ENCODE measurements at regions not wholly inside any gene's neighbourhood (a gene's known extent, or its start where the extent isn't known, plus 50 kb on each side); places are given as distances from the start of the nearest gene placed in this dataset.

DNA sequence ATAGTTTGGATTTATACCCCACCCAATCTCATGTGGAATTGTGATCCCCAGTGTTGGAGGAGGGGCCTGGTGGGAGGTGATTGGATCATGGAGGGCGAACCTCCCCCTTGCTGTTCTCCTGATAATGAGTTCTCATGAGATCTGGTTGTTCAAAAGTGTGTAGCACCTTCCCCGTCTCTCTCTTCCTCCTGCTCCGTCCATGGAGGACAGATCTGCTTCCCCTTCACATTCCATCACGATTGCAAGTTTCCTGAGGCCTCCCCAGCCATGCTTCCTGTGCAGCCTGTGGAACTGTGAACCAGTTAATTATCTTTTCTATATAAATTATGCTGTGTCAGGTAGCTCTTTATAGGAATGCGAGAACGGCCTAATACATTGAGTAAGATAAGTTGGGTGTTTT lies 518.8 kb upstream of the LCORL start:
- no CpG with 5 or more reads among the region's 6 CpGs for WGBS (ENCODE audit: insufficient coverage)
- no peak overlapping the region for H3K4me3 Mint-ChIP-seq
- intact Hi-C loops (cut with micrococcal nuclease) = no loop called here

DNA sequence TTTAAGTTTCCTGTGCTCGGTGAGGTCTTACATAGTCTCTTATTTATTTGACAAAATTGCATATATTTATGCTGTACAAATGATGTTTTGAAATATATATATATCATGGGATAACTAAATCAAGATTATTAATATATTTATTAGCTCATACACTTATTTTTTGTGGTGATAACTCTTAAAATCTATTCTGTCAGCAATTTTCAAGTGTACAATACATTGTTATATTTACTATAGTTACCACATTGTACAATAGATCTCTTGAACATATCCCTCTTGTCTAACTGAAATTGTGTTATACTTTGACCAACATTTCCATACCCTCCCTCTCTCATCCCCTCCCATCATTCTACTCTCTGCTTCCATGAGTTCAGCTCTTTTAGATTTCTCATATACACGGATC lies 516.6 kb upstream of the LCORL start:
- no peaks in the 10 kb centered on the region for H3K36me3 ChIP-seq (replicated peaks in 1 of 2; ENCODE audit: control insufficient read depth in 1 of 2, insufficient read depth in 2 of 2, low read length in 2 of 2)
- H3K4me3 Mint-ChIP-seq = no peak overlapping the region
- H3K27ac Mint-ChIP-seq = no peak overlapping the region
- no peak overlapping the region for H3K4me2 ChIP-seq (replicated peaks; ENCODE audit: extremely low read depth, low read length, poor library complexity, severe bottlenecking)
- WGBS (ENCODE audit: insufficient coverage) = no CpG with 5 or more reads among the region's 2 CpGs
- no peak overlapping the region for H3K4me3 ChIP-seq (replicated peaks in 1 of 3; ENCODE audit: low read depth in 2 of 3, low read length in 3 of 3)
- no peak for DNase-seq
- H4K20me1 ChIP-seq (ENCODE audit: insufficient read depth, low read length) = no peaks in the 10 kb centered on the region
- no peak overlapping the region for H3K27ac ChIP-seq (ENCODE audit: low read depth in 1 of 2, low read length in 2 of 2)
- H3K4me1 Mint-ChIP-seq = no peaks in the 10 kb centered on the region
- no peaks in the 10 kb centered on the region for H3K36me3 Mint-ChIP-seq
- intact Hi-C loops (cut with micrococcal nuclease) = no loop called here
- H3K79me2 ChIP-seq (ENCODE audit: insufficient read depth, low read length) = no peaks in the 10 kb centered on the region
- no peak overlapping the region for H3K9ac ChIP-seq (ENCODE audit: insufficient read depth, low read length, poor library complexity, severe bottlenecking)
- H3K9me3 Mint-ChIP-seq = peaks cover 0 to 4% (median 3%) of the 10 kb centered on the region in 7 donors
- TF ChIP-seq, protein P1, sequence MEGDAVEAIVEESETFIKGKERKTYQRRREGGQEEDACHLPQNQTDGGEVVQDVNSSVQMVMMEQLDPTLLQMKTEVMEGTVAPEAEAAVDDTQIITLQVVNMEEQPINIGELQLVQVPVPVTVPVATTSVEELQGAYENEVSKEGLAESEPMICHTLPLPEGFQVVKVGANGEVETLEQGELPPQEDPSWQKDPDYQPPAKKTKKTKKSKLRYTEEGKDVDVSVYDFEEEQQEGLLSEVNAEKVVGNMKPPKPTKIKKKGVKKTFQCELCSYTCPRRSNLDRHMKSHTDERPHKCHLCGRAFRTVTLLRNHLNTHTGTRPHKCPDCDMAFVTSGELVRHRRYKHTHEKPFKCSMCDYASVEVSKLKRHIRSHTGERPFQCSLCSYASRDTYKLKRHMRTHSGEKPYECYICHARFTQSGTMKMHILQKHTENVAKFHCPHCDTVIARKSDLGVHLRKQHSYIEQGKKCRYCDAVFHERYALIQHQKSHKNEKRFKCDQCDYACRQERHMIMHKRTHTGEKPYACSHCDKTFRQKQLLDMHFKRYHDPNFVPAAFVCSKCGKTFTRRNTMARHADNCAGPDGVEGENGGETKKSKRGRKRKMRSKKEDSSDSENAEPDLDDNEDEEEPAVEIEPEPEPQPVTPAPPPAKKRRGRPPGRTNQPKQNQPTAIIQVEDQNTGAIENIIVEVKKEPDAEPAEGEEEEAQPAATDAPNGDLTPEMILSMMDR (IDR thresholded peaks at IDR 0.05) = no peak
- no peaks in the 10 kb centered on the region for H3K27me3 Mint-ChIP-seq (ENCODE audit: low read depth in 3 of 3)
- H3K27me3 ChIP-seq (ENCODE audit: control insufficient read depth in 2 of 2, insufficient read depth in 2 of 2, low read length in 2 of 2) = no peaks in the 10 kb centered on the region
- H3K9me3 ChIP-seq (replicated peaks in 1 of 2; ENCODE audit: control insufficient read depth in 1 of 2, insufficient read depth in 1 of 2, low read length in 2 of 2) = no peaks in the 10 kb centered on the region
- H3K4me1 ChIP-seq (ENCODE audit: control insufficient read depth in 1 of 2, insufficient read depth in 2 of 2, low read length in 2 of 2) = no peaks in the 10 kb centered on the region
- H2AFZ ChIP-seq (ENCODE audit: insufficient read depth, low read depth, low read length, poor library complexity, severe bottlenecking) = no peak overlapping the region

More for the DNA sequence above, 518.8 kb upstream of the LCORL start:
- Histone ChIP-seq H3K9me3 (replicated peaks in 1 of 2; ENCODE audit: control insufficient read depth in 1 of 2, insufficient read depth in 1 of 2, low read length in 2 of 2) (no peaks in the 10 kb centered on the region), H3K79me2 (ENCODE audit: insufficient read depth, low read length) (no peaks in the 10 kb centered on the region), H3K27ac (ENCODE audit: low read depth in 1 of 2, low read length in 2 of 2) (no peak overlapping the region), H3K4me1 (ENCODE audit: control insufficient read depth in 1 of 2, insufficient read depth in 2 of 2, low read length in 2 of 2) (no peaks in the 10 kb centered on the region), H4K20me1 (ENCODE audit: insufficient read depth, low read length) (no peaks in the 10 kb centered on the region), H3K36me3 (replicated peaks in 1 of 2; ENCODE audit: control insufficient read depth in 1 of 2, insufficient read depth in 2 of 2, low read length in 2 of 2) (no peaks in the 10 kb centered on the region), H3K9ac (ENCODE audit: insufficient read depth, low read length, poor library complexity, severe bottlenecking) (no peak overlapping the region), H2AFZ (ENCODE audit: insufficient read depth, low read depth, low read length, poor library complexity, severe bottlenecking) (no peak overlapping the region), H3K27me3 (ENCODE audit: control insufficient read depth in 2 of 2, insufficient read depth in 2 of 2, low read length in 2 of 2) (no peaks in the 10 kb centered on the region), H3K4me2 (replicated peaks; ENCODE audit: extremely low read depth, low read length, poor library complexity, severe bottlenecking) (no peak overlapping the region), H3K4me3 (replicated peaks in 1 of 3; ENCODE audit: low read depth in 2 of 3, low read length in 3 of 3) (no peak overlapping the region)
- TF ChIP-seq, protein P1 (IDR thresholded peaks at IDR 0.05) = no peak
- H3K4me1 Mint-ChIP-seq = no peaks in the 10 kb centered on the region
- H3K9me3 Mint-ChIP-seq = peaks cover 0 to 4% (median 0%) of the 10 kb centered on the region in 7 donors
- H3K27ac Mint-ChIP-seq = no peak overlapping the region
- no peaks in the 10 kb centered on the region for H3K27me3 Mint-ChIP-seq (ENCODE audit: low read depth in 3 of 3)
- H3K36me3 Mint-ChIP-seq = no peaks in the 10 kb centered on the region
- DNase-seq = no peak
